ENCODE measurements at regions not wholly inside any gene's neighbourhood (a gene's known extent, or its start where the extent isn't known, plus 50 kb on each side); places are given as distances from the start of the nearest gene placed in this dataset.
A peak's percentile ranks its signal among the peaks of the same experiment; 100 is the strongest.

- H3K27me3 ChIP-seq (ENCODE audit: control insufficient read depth in 4 of 4, insufficient read depth in 4 of 4, low read length in 3 of 4) = no peaks in the 10 kb centered on the region
- H3K9ac ChIP-seq (ENCODE audit: low read depth in 1 of 2, low read length in 2 of 2) = no peak overlapping the region
- H3K9me3 ChIP-seq (ENCODE audit: control insufficient read depth in 4 of 4, low read length in 3 of 4) = no peaks in the 10 kb centered on the region
- peak overlapping the region in 1 of 2 donors; percentile 43 for H3K27ac ChIP-seq (ENCODE audit: low read depth in 1 of 2, low read length in 2 of 2)
- peaks cover 6 to 59% (median 32%) of the 10 kb centered on the region in 4 donors for H3K4me1 ChIP-seq (ENCODE audit: control insufficient read depth in 4 of 4, insufficient read depth in 4 of 4, low read length in 3 of 4)
- DNase-seq (ENCODE audit: low spot score) = no peak
- H3K36me3 ChIP-seq (ENCODE audit: control insufficient read depth in 4 of 4, insufficient read depth in 3 of 4, low read depth in 1 of 4, low read length in 3 of 4) = no peaks in the 10 kb centered on the region
- H3K4me3 ChIP-seq (ENCODE audit: low read depth in 1 of 3, low read length in 3 of 3) = no peak overlapping the region
- 54% methylated on average over 2 of the region's 2 CpGs for WGBS
- no peak for TF ChIP-seq RXRA (IDR thresholded peaks at IDR 0.05)
- TF ChIP-seq CTCF (IDR thresholded peaks at IDR 0.05; ENCODE audit: low read depth, low read length, missing input control) = no peak
- no peak for TF ChIP-seq EGR1 (IDR thresholded peaks at IDR 0.05; ENCODE audit: low read depth in 2 of 2)
- no peak for TF ChIP-seq FOXA1 (IDR thresholded peaks at IDR 0.05)
- TF ChIP-seq ATF3 (IDR thresholded peaks at IDR 0.05) = no peak
- no peak for TF ChIP-seq GABPA (IDR thresholded peaks at IDR 0.05 in 1 of 2, conservative IDR thresholded peaks at IDR 0.05 in 1 of 2)
- no peak for TF ChIP-seq ZBTB33 (IDR thresholded peaks at IDR 0.05)
- TF ChIP-seq RAD21 (IDR thresholded peaks at IDR 0.05) = no peak
- TF ChIP-seq MAX (IDR thresholded peaks at IDR 0.05) = no peak
- no peak for TF ChIP-seq FOXA2 (IDR thresholded peaks at IDR 0.05)
- TF ChIP-seq YY1 (IDR thresholded peaks at IDR 0.05) = no peak
- no peak for TF ChIP-seq HNF4A (conservative IDR thresholded peaks at IDR 0.05)
- no peak for TF ChIP-seq REST (IDR thresholded peaks at IDR 0.05)
- TF ChIP-seq TAF1 (conservative IDR thresholded peaks at IDR 0.05) = no peak
- no peak for TF ChIP-seq JUND (IDR thresholded peaks at IDR 0.05)
- TF ChIP-seq NR2F2 (IDR thresholded peaks at IDR 0.05) = no peak
Observed at GRCh38 chr2:226658555-226658954, 141.1 kb downstream of the IRS1 start.

Data from liver (tissue), 8 donors.